ENCODE measurements at regions not wholly inside any gene's neighbourhood (a gene's known extent, or its start where the extent isn't known, plus 50 kb on each side); places are given as distances from the start of the nearest gene placed in this dataset.

GRCh38 chr6:14966906-14967711 lies 278.8 kb upstream of the JARID2 start:
- no peak for TF ChIP-seq CTCF (IDR thresholded peaks at IDR 0.05)
- no peak for TF ChIP-seq EP300 (IDR thresholded peaks at IDR 0.05)
- TF ChIP-seq POLR2A (IDR thresholded peaks at IDR 0.05; ENCODE audit: low read depth) = no peak
